Peyer's patch (tissue), 4 donors: ENCODE measurements at regions not wholly inside any gene's neighbourhood (a gene's known extent, or its start where the extent isn't known, plus 50 kb on each side); places are given as distances from the start of the nearest gene placed in this dataset.
"Not testable (repeated sequence)": the region's sequence is repeated elsewhere in the genome, so short reads cannot be mapped to it uniquely, and the experiment has no call there.

Source experiments
- DNase-seq, 3 donors: peaks; one replicate each; pipeline ENCODE4 v3.0.0-alpha.2; 2017 to 2019
- H3K27ac ChIP-seq, 4 donors: fragments of 200-600 bp; sonication (generic); one replicate each; pipeline ENCODE4 v1.5.1; 2016 to 2019
- H3K27me3 ChIP-seq, 2 donors: fragments of 200-600 bp; sonication (generic); one replicate each; pipeline ENCODE4 v1.5.1; 2019
- H3K36me3 ChIP-seq, 3 donors: fragments of 200-600 bp; sonication (generic); one replicate each; pipeline ENCODE4 v1.5.1; 2016 to 2019
- H3K4me1 ChIP-seq, 4 donors: fragments of 200-600 bp; sonication (generic); one replicate each; pipeline ENCODE4 v1.5.1; 2016 to 2019
- H3K4me3 ChIP-seq, 4 donors: fragments of 200-600 bp; sonication (generic); 1 replicate in 3 of 4; 2 replicates in 1 of 4; pipeline ENCODE4 v1.5.1; 2016 to 2019; ENCODE audit warnings: mild to moderate bottlenecking in 1 of 4
- H3K9me3 ChIP-seq, 4 donors: fragments of 200-600 bp; sonication (generic); one replicate each; pipeline ENCODE4 v1.5.1; 2016 to 2019; ENCODE audit warnings: mild to moderate bottlenecking in 1 of 4
- POLR2A ChIP-seq, 2 donors: fragments of 450-650 bp; IDR thresholded peaks; one replicate each; pipeline ENCODE4 v1.5.1; 2017; ENCODE audit warnings: antibody characterized with exemption in 2 of 2, mild to moderate bottlenecking in 2 of 2, moderate library complexity in 2 of 2
- TF ChIP-seq, protein P1 (sequence below), 6 experiments: fragments of 450-650 bp in 4 of 6; fragments of 200-600 bp in 2 of 6; sonication (generic) in 1 of 6; IDR thresholded peaks; one replicate each; pipeline ENCODE4 v1.5.1; 2017 to 2019; ENCODE audit warnings: antibody characterized with exemption in 6 of 6, mild to moderate bottlenecking in 3 of 6, moderate library complexity in 1 of 6

DNA sequence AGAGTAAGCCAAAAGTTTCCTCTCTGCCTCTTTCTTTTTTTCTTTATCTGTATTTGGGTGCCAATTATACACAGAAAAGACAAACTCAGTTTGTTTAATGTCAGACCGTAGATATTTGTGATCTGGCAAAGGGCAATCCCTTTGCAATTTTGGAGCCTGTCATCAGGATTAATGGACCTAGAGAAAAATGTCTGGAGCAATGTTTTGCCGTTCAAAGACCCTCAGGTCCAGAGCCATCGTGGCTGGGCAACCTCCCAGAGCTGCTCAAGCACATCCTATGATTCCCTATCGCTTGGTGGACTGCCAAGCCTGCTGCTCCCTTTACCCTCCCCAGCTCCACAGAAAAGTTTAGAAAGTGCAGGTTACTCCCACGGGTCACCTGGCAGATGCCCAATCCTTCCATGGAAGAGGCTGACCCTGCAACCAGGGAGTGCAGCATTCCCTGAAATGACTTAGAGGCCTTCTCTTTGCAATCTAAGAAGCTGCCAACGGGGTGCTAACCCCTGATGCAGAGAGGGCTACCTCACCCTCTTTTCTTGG is 112.5 kb upstream of the NGF start:
- no peak overlapping the region for H3K27ac ChIP-seq
- H3K9me3 ChIP-seq: no peaks in the 10 kb centered on the region
- DNase-seq: no peak
- H3K4me1 ChIP-seq: no peaks in the 10 kb centered on the region
- H3K36me3 ChIP-seq: no peaks in the 10 kb centered on the region
- no peaks in the 10 kb centered on the region for H3K27me3 ChIP-seq
- no peak overlapping the region for H3K4me3 ChIP-seq
- TF ChIP-seq, protein P1, sequence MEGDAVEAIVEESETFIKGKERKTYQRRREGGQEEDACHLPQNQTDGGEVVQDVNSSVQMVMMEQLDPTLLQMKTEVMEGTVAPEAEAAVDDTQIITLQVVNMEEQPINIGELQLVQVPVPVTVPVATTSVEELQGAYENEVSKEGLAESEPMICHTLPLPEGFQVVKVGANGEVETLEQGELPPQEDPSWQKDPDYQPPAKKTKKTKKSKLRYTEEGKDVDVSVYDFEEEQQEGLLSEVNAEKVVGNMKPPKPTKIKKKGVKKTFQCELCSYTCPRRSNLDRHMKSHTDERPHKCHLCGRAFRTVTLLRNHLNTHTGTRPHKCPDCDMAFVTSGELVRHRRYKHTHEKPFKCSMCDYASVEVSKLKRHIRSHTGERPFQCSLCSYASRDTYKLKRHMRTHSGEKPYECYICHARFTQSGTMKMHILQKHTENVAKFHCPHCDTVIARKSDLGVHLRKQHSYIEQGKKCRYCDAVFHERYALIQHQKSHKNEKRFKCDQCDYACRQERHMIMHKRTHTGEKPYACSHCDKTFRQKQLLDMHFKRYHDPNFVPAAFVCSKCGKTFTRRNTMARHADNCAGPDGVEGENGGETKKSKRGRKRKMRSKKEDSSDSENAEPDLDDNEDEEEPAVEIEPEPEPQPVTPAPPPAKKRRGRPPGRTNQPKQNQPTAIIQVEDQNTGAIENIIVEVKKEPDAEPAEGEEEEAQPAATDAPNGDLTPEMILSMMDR (IDR thresholded peaks at IDR 0.05): no peak
- no peak for TF ChIP-seq POLR2A (IDR thresholded peaks at IDR 0.05)

DNA sequence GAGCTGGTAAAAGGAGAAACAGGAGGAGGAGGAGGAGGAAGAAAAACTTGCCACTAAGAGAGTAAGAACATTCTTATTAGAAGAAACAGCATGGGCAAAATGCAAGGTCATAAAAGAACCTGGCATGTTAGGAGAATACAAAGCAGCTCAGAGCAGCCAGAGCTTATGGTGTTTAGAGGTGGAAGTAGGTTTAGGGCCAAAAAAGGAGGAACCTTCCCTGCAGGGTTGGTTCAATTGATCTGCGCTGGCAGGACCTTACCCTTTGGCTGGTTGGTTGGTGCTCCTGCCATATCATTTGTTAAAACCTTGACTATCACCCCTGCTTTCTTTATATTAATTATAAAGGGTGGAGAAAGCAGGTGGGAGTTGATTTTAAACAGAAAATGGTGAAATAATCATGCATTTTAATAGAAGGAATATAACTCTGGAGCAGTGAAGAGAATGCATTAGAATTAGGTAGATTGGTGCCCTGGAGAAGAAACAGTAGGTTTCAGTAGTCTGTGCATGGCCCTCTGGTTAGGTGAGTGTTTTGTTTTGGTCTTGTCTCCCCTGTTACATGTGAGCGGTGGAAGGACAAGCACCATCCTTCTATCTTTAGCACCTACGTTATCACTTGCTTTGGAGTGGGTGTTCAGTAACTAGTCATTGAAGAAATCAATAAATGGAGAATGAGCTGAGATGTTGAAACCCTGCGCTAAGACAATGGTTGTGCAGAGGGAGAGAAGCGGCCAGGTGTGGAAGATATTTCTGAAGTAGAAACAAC is 110.4 kb upstream of the NGF start:
- Histone ChIP-seq H3K27ac (no peak overlapping the region), H3K4me3 (no peak overlapping the region), H3K4me1 (no peaks in the 10 kb centered on the region), H3K27me3 (no peaks in the 10 kb centered on the region), H3K36me3 (no peaks in the 10 kb centered on the region), H3K9me3 (no peaks in the 10 kb centered on the region)
- DNase-seq: no peak
- TF ChIP-seq, protein P1 (IDR thresholded peaks at IDR 0.05): no peak
- TF ChIP-seq POLR2A (IDR thresholded peaks at IDR 0.05): no peak

DNA sequence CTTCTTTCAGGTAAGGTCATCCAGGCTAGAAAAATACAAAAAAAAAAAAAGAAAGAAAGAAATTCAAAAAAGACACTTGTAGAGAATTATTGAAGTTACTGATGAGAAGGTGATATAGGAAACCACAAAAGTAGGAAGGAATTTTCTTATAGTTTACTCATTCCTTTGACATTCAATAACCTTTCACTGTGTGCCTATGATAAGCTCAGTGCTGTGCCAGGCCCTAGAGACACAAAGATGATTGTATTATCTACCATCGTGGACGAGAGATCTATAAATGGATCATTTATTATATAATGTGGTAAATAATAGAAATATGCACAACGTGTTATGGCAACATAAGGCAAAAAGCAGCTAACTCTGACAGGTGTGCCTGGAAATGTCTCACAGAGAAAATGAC is 109.6 kb upstream of the NGF start:
- no peaks in the 10 kb centered on the region for H3K9me3 ChIP-seq
- H3K4me1 ChIP-seq: no peaks in the 10 kb centered on the region
- no peak overlapping the region for H3K4me3 ChIP-seq
- no peaks in the 10 kb centered on the region for H3K27me3 ChIP-seq
- H3K36me3 ChIP-seq: no peaks in the 10 kb centered on the region
- TF ChIP-seq, protein P1 (IDR thresholded peaks at IDR 0.05): no peak
- no peak for TF ChIP-seq POLR2A (IDR thresholded peaks at IDR 0.05)
- H3K27ac ChIP-seq: no peak overlapping the region
- DNase-seq: no peak

DNA sequence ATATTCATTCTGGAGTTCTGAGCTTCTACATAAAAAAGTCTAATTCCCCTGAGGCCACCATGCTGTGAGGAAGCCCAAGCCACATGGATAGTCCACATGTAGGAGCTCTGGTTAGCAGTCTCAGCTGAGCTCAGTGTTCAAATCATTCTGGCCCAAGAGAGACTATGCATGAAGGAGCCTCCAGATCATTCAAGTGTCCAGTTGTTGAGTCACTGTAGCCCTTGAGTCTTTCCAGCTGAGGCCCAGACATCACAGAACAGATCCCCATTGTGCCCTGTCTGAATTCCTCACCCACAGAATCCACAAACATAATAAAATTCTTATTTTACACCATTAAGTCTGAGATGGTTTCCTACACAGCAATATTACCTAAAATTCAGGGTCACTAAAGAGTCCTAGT is 107.0 kb upstream of the NGF start:
- Histone ChIP-seq H3K36me3 (no peaks in the 10 kb centered on the region), H3K4me3 (no peak overlapping the region), H3K27me3 (no peaks in the 10 kb centered on the region), H3K9me3 (no peaks in the 10 kb centered on the region), H3K4me1 (no peaks in the 10 kb centered on the region), H3K27ac (no peak overlapping the region)
- DNase-seq: no peak
- TF ChIP-seq POLR2A (IDR thresholded peaks at IDR 0.05): no peak
- TF ChIP-seq, protein P1 (IDR thresholded peaks at IDR 0.05): no peak

DNA sequence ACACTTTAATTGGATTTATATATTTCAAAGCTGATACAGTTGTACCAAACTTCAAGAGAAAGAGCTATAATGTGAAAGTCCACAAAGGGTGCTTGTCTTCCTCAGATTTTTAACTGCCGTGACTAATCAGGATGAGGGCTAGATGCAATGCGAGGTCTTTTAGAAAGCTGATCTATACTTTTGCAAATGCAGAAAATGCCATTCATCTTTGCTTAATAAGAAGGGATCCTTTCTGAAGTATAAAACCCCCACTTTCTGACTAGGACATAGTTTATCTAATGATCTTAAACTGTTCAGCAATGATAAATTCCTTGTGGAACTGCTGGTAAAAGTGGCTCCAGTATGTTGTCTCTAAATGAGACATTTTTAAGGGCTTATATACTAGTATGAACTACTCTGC is 102.7 kb upstream of the NGF start:
- DNase-seq: no peak
- TF ChIP-seq, protein P1 (IDR thresholded peaks at IDR 0.05): no peak
- TF ChIP-seq POLR2A (IDR thresholded peaks at IDR 0.05): no peak
- H3K4me1 ChIP-seq: no peaks in the 10 kb centered on the region
- no peaks in the 10 kb centered on the region for H3K9me3 ChIP-seq
- no peaks in the 10 kb centered on the region for H3K36me3 ChIP-seq
- H3K27me3 ChIP-seq: no peaks in the 10 kb centered on the region
- no peak overlapping the region for H3K4me3 ChIP-seq
- H3K27ac ChIP-seq: no peak overlapping the region

DNA sequence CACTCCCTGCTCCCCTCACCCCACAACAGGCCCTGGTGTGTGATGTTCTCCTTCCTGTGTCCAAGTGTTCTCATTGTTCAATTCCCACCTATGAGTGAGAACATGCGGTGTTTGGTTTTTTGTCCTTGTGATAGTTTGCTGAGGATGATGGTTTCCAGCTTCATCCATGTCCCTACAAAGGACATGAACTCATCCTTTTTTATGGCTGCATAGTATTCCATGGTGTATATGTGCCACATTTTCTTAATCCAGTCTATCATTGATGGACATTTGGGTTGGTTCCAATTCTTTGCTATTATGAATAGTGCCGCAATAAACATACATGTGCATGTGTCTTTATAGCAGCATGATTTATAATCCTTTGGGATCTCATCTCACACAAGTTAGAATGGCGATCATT is 101.5 kb upstream of the NGF start:
- not testable (repeated sequence) for H3K27me3 ChIP-seq, DNase-seq

More for the DNA sequence above, 101.5 kb upstream of the NGF start:
- not testable (repeated sequence) for H3K4me1 ChIP-seq, H3K27ac ChIP-seq, H3K36me3 ChIP-seq, H3K9me3 ChIP-seq, H3K4me3 ChIP-seq
